Keratinocyte (primary cell): ENCODE measurements at regions not wholly inside any gene's neighbourhood (a gene's known extent, or its start where the extent isn't known, plus 50 kb on each side); places are given as distances from the start of the nearest gene placed in this dataset.

Experiments
- DNase-seq: peaks from one replicate; pipeline ENCODE4 v3.0.0-alpha.2; 2011; ENCODE audit warnings: low read depth, missing footprints, low spot score
- FAIRE-seq: peaks from 2 replicates; lab custom pipeline; 2011; peaks lifted over from hg19 to GRCh38; lab: Jason Lieb, UNC
- H2AFZ ChIP-seq: 2 replicates; pipeline ENCODE4 v1.6.0; 2012; ENCODE audit warnings: low read length, control low read depth, inconsistent platforms; ENCODE audit not compliant: control insufficient read depth
- H3K27ac ChIP-seq: 2 replicates; pipeline ENCODE4 v1.5.1; 2011; ENCODE audit warnings: low read length; ENCODE audit not compliant: control insufficient read depth, insufficient read depth
- H3K27me3 ChIP-seq: 3 replicates; pipeline ENCODE4 v1.6.0; 2011; ENCODE audit warnings: low read length; ENCODE audit not compliant: control insufficient read depth, insufficient read depth; ENCODE audit errors: extremely low read depth
- H3K36me3 ChIP-seq, 2 experiments: 2 replicates in 1 of 2; 3 replicates in 1 of 2; pipeline ENCODE4 v1.5.1; 2011; ENCODE audit warnings: low read length in 2 of 2, mild to moderate bottlenecking in 1 of 2; ENCODE audit not compliant: control insufficient read depth in 2 of 2, insufficient read depth in 2 of 2; ENCODE audit errors: extremely low read depth in 1 of 2
- H3K4me1 ChIP-seq: 3 replicates; pipeline ENCODE4 v1.5.1; 2011; ENCODE audit warnings: low read length; ENCODE audit not compliant: control insufficient read depth, insufficient read depth; ENCODE audit errors: extremely low read depth
- H3K4me2 ChIP-seq: 3 replicates; pipeline ENCODE4 v1.6.0; 2011; ENCODE audit warnings: low read depth, low read length; ENCODE audit not compliant: control insufficient read depth, insufficient read depth; ENCODE audit errors: extremely low read depth
- H3K4me3 ChIP-seq, 3 experiments: fragments of 200-600 bp in 1 of 3; sonication (generic) in 1 of 3; 2 replicates in 2 of 3; 3 replicates in 1 of 3; pipeline ENCODE4 v1.5.1; 2011 to 2016; ENCODE audit warnings: low read length in 3 of 3, mild to moderate bottlenecking in 3 of 3, control low read depth in 2 of 3, inconsistent platforms in 1 of 3, low read depth in 1 of 3, mixed read lengths in 1 of 3, mixed run types in 1 of 3, moderate library complexity in 1 of 3; ENCODE audit not compliant: control insufficient read depth in 2 of 3, insufficient read depth in 2 of 3; ENCODE audit errors: extremely low read depth in 1 of 3
- H3K79me2 ChIP-seq: 2 replicates; pipeline ENCODE4 v1.6.0; 2012; ENCODE audit warnings: low read length; ENCODE audit not compliant: control insufficient read depth, insufficient read depth
- H3K9ac ChIP-seq: 3 replicates; pipeline ENCODE4 v1.6.0; 2011; ENCODE audit warnings: low read length; ENCODE audit not compliant: control insufficient read depth, insufficient read depth; ENCODE audit errors: extremely low read depth
- H3K9me1 ChIP-seq: 3 replicates; pipeline ENCODE4 v1.6.0; 2011; ENCODE audit warnings: low read length; ENCODE audit not compliant: control insufficient read depth, insufficient read depth; ENCODE audit errors: extremely low read depth
- H3K9me3 ChIP-seq: 2 replicates; pipeline ENCODE4 v1.5.1; 2012; ENCODE audit warnings: low read depth, low read length; ENCODE audit not compliant: control insufficient read depth
- H4K20me1 ChIP-seq: 3 replicates; pipeline ENCODE4 v1.6.0; 2011; ENCODE audit warnings: low read length; ENCODE audit not compliant: control insufficient read depth, insufficient read depth; ENCODE audit errors: extremely low read depth
- EZH2 ChIP-seq: IDR thresholded peaks from one replicate; pipeline ENCODE4 v1.6.1; 2012; ENCODE audit warnings: inconsistent platforms, mild to moderate bottlenecking, low read length, moderate library complexity
- dilution Hi-C: fragments of 300-500 bp; cut with MboI; formaldehyde crosslinking; loops from one replicate; pipeline ENCODE4 v1.7.0; 2020; ENCODE audit warnings: low sequenced_read_pairs; ENCODE audit not compliant: extremely low pct_ligation_motif_present
- TF ChIP-seq, protein P1 (sequence below), 3 experiments: IDR thresholded peaks in 1 of 3; conservative IDR thresholded peaks in 1 of 3; optimal IDR thresholded peaks in 1 of 3; 2 replicates in 2 of 3; 3 replicates in 1 of 3; pipeline versions ENCODE3 to v1.5.1; 2011; ENCODE audit warnings: low read length in 3 of 3, mild to moderate bottlenecking in 3 of 3, moderate library complexity in 2 of 3, control low read depth in 1 of 3, inconsistent platforms in 1 of 3; ENCODE audit not compliant: insufficient read depth in 2 of 3; ENCODE audit errors: extremely low read depth in 1 of 3

DNA sequence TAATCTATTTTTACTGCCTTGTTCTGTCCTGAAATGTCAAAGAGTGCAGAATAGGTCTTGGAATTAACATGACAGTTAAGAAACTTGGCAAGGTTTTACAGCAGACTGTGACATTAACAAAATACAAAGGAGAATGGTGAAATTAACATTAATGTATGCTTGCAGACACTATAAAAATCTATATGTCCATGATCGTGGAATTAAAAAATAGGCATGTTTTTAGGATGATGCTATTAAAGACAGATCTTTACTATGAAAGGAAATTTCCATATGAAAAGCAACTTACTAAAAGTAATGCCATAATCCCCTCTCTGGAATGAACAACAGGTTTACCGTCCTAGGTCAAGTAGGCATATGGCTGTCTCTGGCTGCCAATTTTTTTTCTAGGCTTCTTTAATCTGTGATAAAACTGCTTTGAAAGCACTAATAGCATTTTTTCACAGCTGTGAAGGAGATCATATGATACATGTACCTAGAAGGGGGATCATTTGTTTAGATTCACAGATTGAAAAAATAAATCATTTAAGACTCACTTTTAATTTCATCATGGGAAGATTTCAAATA, 291.5 kb downstream of the ZNF536 start:
- no peak overlapping the region for H3K27ac ChIP-seq
- FAIRE-seq = no peak
- dilution Hi-C loops = no loop called here

DNA sequence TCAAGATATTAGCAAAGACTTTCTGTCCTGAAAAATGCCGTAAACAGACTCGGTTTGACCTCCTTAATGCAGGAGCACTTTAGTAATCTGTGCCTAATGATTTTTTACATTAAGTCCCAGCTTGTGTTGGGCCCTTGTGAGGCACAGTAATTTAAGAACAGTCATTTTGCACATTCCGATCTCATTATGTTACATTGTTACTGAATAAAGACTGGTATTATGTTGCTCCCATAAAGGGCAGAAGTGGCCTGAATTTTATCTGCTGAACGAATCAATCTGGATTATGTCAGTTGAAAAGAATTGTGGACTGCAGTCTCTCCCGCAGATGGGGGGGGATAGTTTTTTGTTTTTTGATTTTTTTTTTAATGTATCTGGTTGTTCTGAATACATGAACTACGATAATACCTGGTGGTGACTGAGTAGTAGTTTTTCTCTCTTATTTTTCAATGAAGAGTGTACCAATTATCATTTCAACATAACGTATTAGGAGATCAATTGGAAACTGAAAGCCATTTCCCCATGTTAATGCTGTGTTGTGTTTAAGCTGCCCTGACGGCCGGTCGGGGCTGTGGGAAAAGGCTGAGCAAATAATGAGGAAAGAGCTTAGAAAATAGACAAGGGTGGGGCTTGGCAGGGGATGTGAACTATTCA, 290.2 kb downstream of the ZNF536 start:
- dilution Hi-C loops = no loop called here
- Histone ChIP-seq H3K9me1 (no peaks in the 10 kb centered on the region), H4K20me1 (peaks cover 4% of the 10 kb centered on the region), H3K36me3 (no peaks in the 10 kb centered on the region), H3K27me3 (no peaks in the 10 kb centered on the region), H3K4me3 (no peak overlapping the region), H3K9ac (no peak overlapping the region), H3K4me2 (no peak overlapping the region), H3K4me1 (no peaks in the 10 kb centered on the region), H3K27ac (no peak overlapping the region), H2AFZ (no peak overlapping the region), H3K79me2 (no peaks in the 10 kb centered on the region), H3K9me3 (no peaks in the 10 kb centered on the region)
- FAIRE-seq = no peak
- TF ChIP-seq, protein P1, sequence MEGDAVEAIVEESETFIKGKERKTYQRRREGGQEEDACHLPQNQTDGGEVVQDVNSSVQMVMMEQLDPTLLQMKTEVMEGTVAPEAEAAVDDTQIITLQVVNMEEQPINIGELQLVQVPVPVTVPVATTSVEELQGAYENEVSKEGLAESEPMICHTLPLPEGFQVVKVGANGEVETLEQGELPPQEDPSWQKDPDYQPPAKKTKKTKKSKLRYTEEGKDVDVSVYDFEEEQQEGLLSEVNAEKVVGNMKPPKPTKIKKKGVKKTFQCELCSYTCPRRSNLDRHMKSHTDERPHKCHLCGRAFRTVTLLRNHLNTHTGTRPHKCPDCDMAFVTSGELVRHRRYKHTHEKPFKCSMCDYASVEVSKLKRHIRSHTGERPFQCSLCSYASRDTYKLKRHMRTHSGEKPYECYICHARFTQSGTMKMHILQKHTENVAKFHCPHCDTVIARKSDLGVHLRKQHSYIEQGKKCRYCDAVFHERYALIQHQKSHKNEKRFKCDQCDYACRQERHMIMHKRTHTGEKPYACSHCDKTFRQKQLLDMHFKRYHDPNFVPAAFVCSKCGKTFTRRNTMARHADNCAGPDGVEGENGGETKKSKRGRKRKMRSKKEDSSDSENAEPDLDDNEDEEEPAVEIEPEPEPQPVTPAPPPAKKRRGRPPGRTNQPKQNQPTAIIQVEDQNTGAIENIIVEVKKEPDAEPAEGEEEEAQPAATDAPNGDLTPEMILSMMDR (optimal IDR thresholded peaks at IDR 0.05 in 1 of 3, IDR thresholded peaks at IDR 0.05 in 1 of 3, conservative IDR thresholded peaks at IDR 0.05 in 1 of 3; ENCODE audit: extremely low read depth in 1 of 3, insufficient read depth in 2 of 3, low read length in 3 of 3) = no peak
- DNase-seq = no peak

More for the DNA sequence above, 291.5 kb downstream of the ZNF536 start:
- H3K36me3 ChIP-seq = no peaks in the 10 kb centered on the region
- DNase-seq = no peak
- H3K27me3 ChIP-seq = peaks cover 1% of the 10 kb centered on the region
- no peak overlapping the region for H3K4me2 ChIP-seq
- no peaks in the 10 kb centered on the region for H3K79me2 ChIP-seq
- H3K4me1 ChIP-seq = no peaks in the 10 kb centered on the region
- no peak overlapping the region for H2AFZ ChIP-seq
- TF ChIP-seq, protein P1 (optimal IDR thresholded peaks at IDR 0.05 in 1 of 3, IDR thresholded peaks at IDR 0.05 in 1 of 3, conservative IDR thresholded peaks at IDR 0.05 in 1 of 3; ENCODE audit: extremely low read depth in 1 of 3, insufficient read depth in 2 of 3, low read length in 3 of 3) = no peak
- no peak for TF ChIP-seq EZH2
- no peaks in the 10 kb centered on the region for H3K9me1 ChIP-seq
- no peaks in the 10 kb centered on the region for H3K9me3 ChIP-seq
- peaks cover 4% of the 10 kb centered on the region for H4K20me1 ChIP-seq
- H3K9ac ChIP-seq = no peak overlapping the region
- no peak overlapping the region for H3K4me3 ChIP-seq
